GM18519 (cell line): ENCODE measurements at regions not wholly inside any gene's neighbourhood (a gene's known extent, or its start where the extent isn't known, plus 50 kb on each side); places are given as distances from the start of the nearest gene placed in this dataset.
"Not testable (repeated sequence)": the region's sequence is repeated elsewhere in the genome, so short reads cannot be mapped to it uniquely, and the experiment has no call there.

ENCODE experiments used
- ATAC-seq: cut with Tn5 transposase; IDR thresholded peaks from one replicate; pipeline ENCODE4 v1.9.1; 2021; ENCODE audit warnings: mild to moderate bottlenecking, moderate library complexity; ENCODE audit not compliant: unreplicated experiment, low FRiP score

GRCh38 chr18:2114289-2114688 is 457.0 kb downstream of the METTL4 start:
- ATAC-seq = no peak

GRCh38 chr18:2114765-2115164 is 456.5 kb downstream of the METTL4 start:
- ATAC-seq = no peak

- ATAC-seq = no peak
Observed at GRCh38 chr18:2121224-2121623, 450.1 kb downstream of the METTL4 start.

GRCh38 chr18:2123077-2123476 is 448.2 kb downstream of the METTL4 start:
- ATAC-seq = no peak

- no peak for ATAC-seq
Observed at GRCh38 chr18:2134364-2134763, 436.9 kb downstream of the METTL4 start.

GRCh38 chr18:2135309-2135708 is 436.0 kb downstream of the METTL4 start:
- ATAC-seq = no peak

GRCh38 chr18:2138552-2138951 is 432.8 kb downstream of the METTL4 start:
- no peak for ATAC-seq

- ATAC-seq = no peak
Observed at GRCh38 chr18:2139691-2140090, 431.6 kb downstream of the METTL4 start.

GRCh38 chr18:2143636-2144035 is 427.7 kb downstream of the METTL4 start:
- no peak for ATAC-seq

- no peak for ATAC-seq
Observed at GRCh38 chr18:2144811-2145210, 426.5 kb downstream of the METTL4 start.

- ATAC-seq = no peak
Observed at GRCh38 chr18:2146092-2146491, 425.2 kb downstream of the METTL4 start.

GRCh38 chr18:2146754-2147153 is 424.6 kb downstream of the METTL4 start:
- ATAC-seq = no peak

GRCh38 chr18:2147476-2148230 is 423.7 kb downstream of the METTL4 start:
- ATAC-seq = no peak

GRCh38 chr18:2148823-2149222 is 422.5 kb downstream of the METTL4 start:
- ATAC-seq = no peak

GRCh38 chr18:2150566-2150965 is 420.7 kb downstream of the METTL4 start:
- no peak for ATAC-seq

GRCh38 chr18:2154278-2154677 is 417.0 kb downstream of the METTL4 start:
- no peak for ATAC-seq

- no peak for ATAC-seq
Observed at GRCh38 chr18:2164644-2165550, 406.4 kb downstream of the METTL4 start.

GRCh38 chr18:2166876-2167275 is 404.4 kb downstream of the METTL4 start:
- not testable (repeated sequence) for ATAC-seq

- no peak for ATAC-seq
Observed at GRCh38 chr18:2168022-2168421, 403.3 kb downstream of the METTL4 start.

GRCh38 chr18:2169656-2170055 is 401.6 kb downstream of the METTL4 start:
- no peak for ATAC-seq

GRCh38 chr18:2171840-2172625 is 399.3 kb downstream of the METTL4 start:
- ATAC-seq = no peak
